GM23338 (cell line): ENCODE measurements at regions not wholly inside any gene's neighbourhood (a gene's known extent, or its start where the extent isn't known, plus 50 kb on each side); places are given as distances from the start of the nearest gene placed in this dataset.

Experiments used
- CTCF ChIP-seq, 2 experiments: fragments of 200-600 bp in 1 of 2; sonication (generic) in 1 of 2; conservative IDR thresholded peaks; 2 replicates each; pipeline versions ENCODE4 v1.5.1 to v1.6.1; 2016 to 2017; ENCODE audit warnings: antibody characterized with exemption in 2 of 2, low read depth in 2 of 2, mild to moderate bottlenecking in 2 of 2, moderate library complexity in 1 of 2
- EZH2phosphoT487 ChIP-seq: fragments of 200-600 bp; sonication (generic); IDR thresholded peaks from one replicate; pipeline ENCODE4 v1.8.1; 2018; ENCODE audit warnings: antibody characterized with exemption; ENCODE audit not compliant: unreplicated experiment
- ZNF331 ChIP-seq: fragments of 250-450 bp; sonication (Bioruptor Pico); IDR thresholded peaks from 2 replicates; pipeline ENCODE4 v1.5.0; 2020; ENCODE audit warnings: low read depth, mild to moderate bottlenecking, moderate library complexity
- TF ChIP-seq, protein P1 (sequence below): fragments of 250-450 bp; sonication (Bioruptor Pico); IDR thresholded peaks from 2 replicates; pipeline ENCODE4 v1.5.0; 2020; ENCODE audit warnings: mild to moderate bottlenecking, moderate library complexity

DNA sequence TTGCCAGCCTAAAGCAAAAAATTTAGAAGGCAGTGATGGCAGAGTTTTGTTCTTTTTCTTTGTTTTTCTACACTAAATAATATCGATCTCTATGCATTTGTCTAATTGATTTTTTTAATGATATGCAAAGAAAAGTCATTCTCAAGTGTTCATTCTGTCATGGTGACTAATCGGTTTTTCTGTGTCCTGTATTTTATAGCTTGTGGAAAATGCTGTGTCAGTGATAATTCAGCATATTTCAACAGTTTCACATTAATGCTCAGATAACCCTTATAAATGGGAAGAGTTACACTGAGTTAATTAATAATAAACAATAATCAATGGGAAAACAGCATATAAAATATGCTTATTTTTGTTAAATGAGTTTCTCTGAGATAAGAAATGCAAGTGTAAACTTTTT, 824.9 kb downstream of the AMY1C start:
- TF ChIP-seq CTCF (conservative IDR thresholded peaks at IDR 0.05; ENCODE audit: low read depth in 2 of 2) (no peak), EZH2phosphoT487 (no peak), ZNF331 (no peak)
- TF ChIP-seq, protein P1, sequence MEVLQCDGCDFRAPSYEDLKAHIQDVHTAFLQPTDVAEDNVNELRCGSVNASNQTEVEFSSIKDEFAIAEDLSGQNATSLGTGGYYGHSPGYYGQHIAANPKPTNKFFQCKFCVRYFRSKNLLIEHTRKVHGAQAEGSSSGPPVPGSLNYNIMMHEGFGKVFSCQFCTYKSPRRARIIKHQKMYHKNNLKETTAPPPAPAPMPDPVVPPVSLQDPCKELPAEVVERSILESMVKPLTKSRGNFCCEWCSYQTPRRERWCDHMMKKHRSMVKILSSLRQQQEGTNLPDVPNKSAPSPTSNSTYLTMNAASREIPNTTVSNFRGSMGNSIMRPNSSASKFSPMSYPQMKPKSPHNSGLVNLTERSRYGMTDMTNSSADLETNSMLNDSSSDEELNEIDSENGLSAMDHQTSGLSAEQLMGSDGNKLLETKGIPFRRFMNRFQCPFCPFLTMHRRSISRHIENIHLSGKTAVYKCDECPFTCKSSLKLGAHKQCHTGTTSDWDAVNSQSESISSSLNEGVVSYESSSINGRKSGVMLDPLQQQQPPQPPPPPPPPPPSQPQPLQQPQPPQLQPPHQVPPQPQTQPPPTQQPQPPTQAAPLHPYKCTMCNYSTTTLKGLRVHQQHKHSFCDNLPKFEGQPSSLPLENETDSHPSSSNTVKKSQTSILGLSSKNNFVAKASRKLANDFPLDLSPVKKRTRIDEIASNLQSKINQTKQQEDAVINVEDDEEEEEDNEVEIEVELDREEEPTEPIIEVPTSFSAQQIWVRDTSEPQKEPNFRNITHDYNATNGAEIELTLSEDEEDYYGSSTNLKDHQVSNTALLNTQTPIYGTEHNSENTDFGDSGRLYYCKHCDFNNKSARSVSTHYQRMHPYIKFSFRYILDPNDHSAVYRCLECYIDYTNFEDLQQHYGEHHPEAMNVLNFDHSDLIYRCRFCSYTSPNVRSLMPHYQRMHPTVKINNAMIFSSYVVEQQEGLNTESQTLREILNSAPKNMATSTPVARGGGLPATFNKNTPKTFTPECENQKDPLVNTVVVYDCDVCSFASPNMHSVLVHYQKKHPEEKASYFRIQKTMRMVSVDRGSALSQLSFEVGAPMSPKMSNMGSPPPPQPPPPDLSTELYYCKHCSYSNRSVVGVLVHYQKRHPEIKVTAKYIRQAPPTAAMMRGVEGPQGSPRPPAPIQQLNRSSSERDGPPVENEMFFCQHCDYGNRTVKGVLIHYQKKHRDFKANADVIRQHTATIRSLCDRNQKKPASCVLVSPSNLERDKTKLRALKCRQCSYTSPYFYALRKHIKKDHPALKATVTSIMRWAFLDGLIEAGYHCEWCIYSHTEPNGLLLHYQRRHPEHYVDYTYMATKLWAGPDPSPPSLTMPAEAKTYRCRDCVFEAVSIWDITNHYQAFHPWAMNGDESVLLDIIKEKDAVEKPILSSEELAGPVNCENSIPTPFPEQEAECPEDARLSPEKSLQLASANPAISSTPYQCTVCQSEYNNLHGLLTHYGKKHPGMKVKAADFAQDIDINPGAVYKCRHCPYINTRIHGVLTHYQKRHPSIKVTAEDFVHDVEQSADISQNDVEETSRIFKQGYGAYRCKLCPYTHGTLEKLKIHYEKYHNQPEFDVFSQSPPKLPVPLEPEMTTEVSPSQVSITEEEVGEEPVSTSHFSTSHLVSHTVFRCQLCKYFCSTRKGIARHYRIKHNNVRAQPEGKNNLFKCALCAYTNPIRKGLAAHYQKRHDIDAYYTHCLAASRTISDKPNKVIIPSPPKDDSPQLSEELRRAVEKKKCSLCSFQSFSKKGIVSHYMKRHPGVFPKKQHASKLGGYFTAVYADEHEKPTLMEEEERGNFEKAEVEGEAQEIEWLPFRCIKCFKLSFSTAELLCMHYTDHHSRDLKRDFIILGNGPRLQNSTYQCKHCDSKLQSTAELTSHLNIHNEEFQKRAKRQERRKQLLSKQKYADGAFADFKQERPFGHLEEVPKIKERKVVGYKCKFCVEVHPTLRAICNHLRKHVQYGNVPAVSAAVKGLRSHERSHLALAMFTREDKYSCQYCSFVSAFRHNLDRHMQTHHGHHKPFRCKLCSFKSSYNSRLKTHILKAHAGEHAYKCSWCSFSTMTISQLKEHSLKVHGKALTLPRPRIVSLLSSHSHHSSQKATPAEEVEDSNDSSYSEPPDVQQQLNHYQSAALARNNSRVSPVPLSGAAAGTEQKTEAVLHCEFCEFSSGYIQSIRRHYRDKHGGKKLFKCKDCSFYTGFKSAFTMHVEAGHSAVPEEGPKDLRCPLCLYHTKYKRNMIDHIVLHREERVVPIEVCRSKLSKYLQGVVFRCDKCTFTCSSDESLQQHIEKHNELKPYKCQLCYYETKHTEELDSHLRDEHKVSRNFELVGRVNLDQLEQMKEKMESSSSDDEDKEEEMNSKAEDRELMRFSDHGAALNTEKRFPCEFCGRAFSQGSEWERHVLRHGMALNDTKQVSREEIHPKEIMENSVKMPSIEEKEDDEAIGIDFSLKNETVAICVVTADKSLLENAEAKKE (CRISPR knock-in tag) = no peak
